GM12873 (cell line): ENCODE measurements at regions not wholly inside any gene's neighbourhood (a gene's known extent, or its start where the extent isn't known, plus 50 kb on each side); places are given as distances from the start of the nearest gene placed in this dataset.

ENCODE experiments used
- CTCF ChIP-seq: IDR thresholded peaks from 2 replicates; pipeline ENCODE4 v1.5.1; 2012; ENCODE audit warnings: low read depth, mild to moderate bottlenecking, moderate library complexity, low read length, control low read depth; ENCODE audit not compliant: insufficient read depth; ENCODE audit errors: missing control alignments

DNA sequence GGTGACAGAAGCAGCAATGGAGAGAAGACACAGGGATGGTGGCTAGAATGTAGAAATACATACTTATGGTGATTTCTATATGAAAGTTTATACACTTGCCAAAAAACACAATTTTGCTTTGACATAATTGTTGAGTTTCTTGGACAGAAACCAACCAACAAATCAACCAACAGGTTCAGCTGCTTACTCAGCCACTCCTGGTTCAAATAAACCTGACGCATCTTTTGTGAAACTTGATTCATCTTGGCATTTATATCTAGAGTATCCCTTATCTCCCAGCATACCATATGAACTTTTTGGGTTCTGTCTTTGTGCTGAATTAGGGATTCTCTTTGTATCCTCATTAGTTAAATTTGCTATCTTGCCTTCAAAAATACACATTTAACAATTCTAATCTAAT lies 54.1 kb upstream of the ERBB4 start:
- no peak for TF ChIP-seq CTCF
